GM19372 (cell line): ENCODE measurements at regions not wholly inside any gene's neighbourhood (a gene's known extent, or its start where the extent isn't known, plus 50 kb on each side); places are given as distances from the start of the nearest gene placed in this dataset.

Source experiments
- ATAC-seq: cut with Tn5 transposase; IDR thresholded peaks from one replicate; pipeline ENCODE4 v1.9.1; 2021; ENCODE audit warnings: mild to moderate bottlenecking, low read depth, moderate library complexity; ENCODE audit not compliant: unreplicated experiment

DNA sequence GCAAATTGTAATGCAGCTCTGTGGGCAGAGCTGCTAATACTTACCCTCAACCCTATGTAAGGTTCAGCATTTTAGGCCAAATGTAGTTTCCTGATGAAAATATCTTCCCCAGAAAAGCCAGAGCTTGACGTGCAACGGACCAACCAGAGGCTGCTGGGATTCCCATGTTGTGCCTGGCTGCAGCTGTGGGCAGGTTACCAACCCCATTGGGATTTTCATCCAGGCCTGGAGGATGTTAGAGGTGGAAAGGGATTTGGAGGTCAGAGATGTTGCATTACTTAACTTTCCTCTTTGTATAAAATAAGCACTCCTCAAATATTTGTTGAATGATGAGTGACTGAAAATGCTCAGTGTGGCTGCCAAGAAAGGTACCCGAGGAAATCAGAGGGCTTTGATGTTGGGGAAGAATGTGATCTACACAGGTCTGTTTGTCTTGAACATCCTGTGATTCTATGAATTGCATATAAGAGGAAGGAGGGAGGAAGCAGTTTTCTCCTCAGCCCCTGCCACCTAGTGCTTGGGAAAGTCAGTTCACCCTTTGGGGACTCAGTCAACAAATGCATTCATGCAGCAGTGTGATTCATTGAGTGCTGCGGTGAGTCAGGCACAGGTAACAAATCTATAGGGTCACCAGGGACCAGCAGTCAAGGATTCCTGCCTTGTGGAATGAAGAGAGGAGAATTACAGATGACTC is 487.2 kb downstream of the RPS24 start:
- ATAC-seq, result no peak

DNA sequence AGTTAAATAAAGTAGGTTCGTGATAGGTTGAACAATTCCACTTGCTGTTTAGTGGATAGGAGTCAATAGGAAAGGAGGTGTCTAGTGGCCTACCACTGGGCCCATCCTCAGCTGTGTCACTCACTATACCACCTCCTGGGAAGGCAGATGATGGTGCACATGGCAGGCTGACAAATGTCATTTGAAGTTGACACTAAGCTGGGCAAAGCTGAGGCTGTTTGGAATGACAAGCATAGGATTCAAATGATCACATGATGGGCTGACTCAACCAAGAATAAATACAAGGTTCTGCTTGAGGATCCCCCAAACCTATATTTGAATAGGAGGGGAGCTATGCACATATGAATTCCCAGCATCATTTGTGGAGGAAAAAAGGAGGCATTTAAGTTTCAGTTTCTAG is 489.8 kb downstream of the RPS24 start:
- ATAC-seq, result no peak

DNA sequence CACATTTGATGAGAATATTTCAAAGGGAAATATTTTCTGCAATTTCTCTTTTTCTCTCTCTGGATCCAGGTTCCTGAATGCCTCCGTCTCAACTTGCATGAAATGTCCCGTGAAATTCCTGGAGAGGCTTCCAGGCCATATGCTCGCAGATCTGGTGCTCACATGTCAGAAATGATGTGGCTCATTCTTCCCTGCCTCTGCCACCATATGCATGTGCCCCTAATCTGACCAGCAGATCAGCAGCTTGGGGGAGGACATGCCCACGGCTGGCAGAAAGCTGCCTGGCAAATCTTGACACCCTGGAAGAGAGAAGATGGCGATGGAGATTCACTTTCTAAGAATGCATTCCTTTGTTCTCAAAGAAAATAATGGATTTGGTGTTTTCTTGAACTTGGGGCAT is 490.7 kb downstream of the RPS24 start:
- ATAC-seq, result no peak

DNA sequence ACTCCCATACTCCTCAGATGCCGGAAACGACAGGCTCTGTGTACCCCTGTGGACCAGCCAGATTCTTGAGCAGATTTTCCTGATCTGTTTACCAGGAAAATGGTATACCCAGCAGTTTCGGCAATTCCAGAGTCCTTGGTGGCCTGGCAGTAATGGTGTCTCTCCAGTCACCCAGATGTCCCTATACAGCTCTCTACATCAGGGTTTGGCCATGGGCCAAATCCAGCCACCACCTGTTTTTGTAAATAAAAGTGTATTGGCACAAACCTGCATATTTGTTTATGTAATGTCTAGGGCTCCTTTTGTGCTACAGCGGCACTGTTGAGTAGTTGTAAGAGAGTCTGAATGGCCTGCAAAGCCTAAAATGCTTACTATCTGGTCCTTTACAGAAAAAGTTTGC is 491.3 kb downstream of the RPS24 start:
- no peak for ATAC-seq

DNA sequence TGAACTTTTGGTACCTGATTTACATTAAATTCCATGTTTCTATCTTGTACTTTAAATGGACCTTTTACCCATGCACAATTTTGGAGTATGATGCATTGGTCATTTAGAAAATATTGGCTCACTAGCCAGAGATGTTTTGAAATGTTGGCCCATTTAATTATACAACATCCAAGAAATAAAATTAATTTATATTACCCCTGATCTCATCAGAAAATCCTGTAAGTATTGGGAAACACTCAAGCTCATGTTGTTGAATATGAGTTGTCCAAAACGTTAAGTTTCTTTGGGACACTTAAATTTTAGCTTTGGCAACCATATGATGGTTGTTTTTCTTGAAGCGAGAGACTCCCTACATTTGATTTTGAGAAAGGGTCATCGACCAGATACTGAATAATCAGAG is 492.7 kb downstream of the RPS24 start:
- ATAC-seq, result no peak

DNA sequence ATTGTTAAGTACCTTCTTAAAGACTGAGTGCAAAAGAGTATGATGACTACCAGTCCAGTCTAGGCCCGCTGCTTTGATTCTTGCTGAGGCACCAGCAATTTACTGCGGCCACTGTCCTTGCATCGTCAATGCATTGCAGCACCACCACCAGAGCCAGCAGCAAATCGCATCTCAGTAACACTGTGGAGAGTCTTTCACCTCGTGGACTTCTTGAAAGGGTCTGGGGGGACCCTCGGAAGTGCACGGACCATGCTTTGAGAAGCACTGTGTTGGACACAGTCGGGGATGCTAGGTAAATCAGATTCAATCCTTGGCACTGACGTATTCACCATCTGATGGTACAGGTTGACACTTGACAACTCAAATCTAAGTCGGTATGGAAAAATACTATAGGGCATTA is 493.6 kb downstream of the RPS24 start:
- no peak for ATAC-seq

DNA sequence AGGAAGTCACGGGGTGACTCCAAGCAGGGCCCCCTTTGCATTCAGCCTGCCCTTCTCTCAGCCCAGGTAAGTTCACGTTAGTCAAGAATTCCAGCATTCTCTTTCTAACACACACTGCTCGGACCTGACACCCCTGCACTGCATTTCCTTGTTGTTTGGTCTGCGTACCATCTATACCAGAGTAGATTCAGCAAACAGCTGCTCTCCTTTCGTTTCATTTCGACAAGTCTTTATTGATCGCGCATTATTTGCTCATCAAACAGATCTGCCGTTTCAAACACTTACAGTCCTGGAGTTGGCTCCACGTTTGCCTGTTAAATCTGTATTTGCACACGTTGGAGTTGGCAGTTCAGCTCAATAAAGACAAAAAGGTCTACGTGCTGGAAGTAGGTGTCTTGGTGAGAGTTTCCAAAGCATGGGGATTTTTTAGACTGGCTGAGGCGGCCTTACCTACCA is 495.1 kb downstream of the RPS24 start:
- no peak for ATAC-seq

DNA sequence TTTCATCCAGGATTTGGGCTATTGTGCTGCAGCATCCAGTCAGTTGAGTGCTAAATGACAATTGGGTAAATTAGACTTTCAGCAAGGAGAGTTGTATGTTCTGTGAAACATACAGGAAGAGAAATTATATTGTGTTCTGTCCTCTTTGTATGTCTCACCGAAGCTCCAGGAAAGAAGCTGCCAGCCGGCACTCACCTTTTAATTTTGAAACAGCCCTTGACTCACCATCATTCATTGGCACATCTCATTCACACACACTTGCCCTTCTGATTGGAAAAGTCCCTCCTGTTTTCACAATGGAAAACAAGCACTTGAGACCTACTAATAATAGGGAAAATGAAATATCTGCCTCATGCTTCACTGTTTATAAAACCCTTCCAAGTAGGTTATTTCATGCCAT is 495.6 kb downstream of the RPS24 start:
- no peak for ATAC-seq

DNA sequence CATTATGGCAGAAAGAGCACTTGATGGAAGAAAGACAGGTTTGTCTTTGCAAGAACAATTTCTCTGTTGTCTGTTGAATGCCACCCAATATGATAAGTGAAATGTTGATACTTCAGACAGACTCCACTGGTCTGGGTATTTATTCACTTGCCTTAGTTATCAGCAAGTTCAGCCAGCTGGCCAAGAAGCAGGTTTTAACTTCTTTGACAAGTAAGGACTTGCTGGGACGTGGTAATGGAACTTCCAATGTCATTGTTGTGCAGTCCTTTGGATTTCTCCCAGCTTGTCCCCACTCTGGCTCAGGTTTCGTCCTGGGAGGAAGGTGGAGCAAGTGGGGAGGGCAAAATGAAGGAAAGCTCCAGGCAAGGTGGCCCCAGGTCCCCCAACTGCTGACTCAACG is 497.4 kb downstream of the RPS24 start:
- no peak for ATAC-seq

DNA sequence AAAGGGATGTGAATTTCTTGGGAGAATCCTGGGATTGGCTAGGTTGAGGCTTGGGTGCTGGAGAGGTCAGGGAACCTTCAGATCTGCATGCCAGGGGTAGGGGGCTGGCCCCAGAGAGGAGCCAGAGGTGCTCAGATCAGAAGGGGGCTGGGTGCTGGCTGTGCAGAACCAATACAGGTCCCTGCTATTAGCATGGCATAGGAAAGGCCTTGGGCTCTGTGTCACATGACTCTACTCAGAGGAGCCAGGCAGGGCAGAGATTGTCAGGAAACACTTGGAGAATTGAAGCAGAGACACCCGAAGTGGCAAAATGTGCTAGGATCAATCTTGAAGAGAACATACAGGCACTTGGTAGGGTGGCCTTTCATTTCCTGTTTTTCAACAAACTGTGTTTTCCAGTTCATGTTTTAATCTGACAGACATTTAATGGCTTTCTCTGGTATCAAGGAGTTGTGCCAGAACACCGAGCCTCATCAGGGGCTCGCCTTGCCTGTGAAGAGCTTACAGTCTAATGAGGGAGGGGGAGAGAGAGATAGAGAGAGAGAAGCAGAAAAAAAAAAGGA is 498.9 kb downstream of the RPS24 start:
- no peak for ATAC-seq

DNA sequence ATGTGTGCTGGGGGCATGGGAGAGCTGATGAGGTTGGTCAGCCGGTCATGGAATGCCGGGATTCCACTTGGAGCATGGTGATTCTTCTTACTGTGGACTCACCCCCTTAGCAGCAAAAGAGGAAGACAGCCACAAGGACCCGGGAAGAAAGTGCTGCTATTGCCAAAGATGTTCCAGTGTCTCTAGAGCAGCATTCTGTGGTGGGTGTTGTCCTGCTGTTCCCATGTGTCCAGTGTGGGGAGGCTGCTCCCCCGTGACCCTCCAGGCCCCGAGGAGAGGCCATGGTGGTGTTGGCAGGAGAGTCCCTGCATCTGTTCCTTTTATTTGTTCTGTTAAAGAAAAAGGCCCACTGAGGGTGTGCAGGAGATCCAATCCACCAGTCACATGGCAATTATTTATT is 499.4 kb downstream of the RPS24 start:
- ATAC-seq, result no peak

DNA sequence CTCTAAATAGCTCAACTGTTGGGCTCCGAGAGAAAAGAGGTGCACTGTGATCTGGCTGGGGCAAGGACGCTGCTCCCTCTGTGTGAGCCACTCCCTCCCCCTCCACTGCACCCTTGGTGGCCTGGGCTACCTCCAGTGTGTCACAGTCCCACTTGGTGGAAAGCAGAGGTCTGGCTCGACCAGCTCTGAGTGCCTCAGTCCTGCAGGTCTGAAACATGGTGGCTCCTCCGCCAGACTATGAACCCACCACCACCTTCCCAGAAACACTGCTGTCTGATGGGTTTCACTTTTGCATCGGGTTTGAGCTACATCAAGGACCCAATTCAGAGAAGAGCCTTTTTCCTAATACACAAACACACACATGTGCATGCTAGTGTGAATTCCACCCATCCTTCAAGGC is 500.1 kb downstream of the RPS24 start:
- no peak for ATAC-seq

DNA sequence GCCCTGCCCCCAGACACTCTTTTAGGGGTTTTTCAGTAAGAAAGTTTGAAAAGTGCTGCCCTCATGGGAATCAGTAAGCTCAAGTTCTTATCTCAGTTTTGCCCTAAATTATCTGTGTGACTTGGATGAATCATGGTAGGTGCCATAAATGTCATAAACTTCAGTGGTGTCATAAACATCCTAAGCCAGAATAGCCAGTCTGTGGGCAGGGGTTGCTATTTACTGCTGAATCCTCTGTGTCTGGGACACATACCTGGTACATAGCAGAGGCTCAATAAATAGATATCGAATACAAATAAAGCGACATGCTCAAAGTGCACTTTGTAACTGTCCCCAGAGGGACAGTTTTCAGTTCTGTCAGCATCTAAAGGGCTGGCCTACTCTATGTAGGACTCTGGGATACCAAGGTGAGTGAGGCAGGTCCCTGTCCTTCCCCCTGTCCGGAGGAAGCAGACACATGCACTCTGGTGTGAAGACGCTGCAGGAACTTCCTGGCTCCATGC is 502.1 kb downstream of the RPS24 start:
- no peak for ATAC-seq

DNA sequence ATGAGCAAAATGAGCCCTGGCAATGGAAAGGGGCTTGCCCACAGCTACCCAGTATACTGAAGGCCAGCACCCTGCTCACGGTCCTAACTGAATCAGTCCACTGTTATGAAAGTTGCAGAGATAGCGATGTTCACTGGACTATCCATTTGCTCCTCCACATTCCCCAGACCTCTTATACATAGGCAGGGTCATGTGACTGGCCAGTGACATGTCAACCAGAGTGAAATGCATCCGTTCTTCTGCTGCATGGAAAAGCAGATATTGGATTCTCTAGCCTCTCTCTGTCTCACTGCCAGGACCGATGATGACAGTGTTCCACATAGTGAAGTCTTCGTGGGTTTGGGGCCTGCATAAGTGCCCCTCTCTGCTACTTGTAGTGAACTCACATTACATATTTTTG is 503.4 kb downstream of the RPS24 start:
- no peak for ATAC-seq

DNA sequence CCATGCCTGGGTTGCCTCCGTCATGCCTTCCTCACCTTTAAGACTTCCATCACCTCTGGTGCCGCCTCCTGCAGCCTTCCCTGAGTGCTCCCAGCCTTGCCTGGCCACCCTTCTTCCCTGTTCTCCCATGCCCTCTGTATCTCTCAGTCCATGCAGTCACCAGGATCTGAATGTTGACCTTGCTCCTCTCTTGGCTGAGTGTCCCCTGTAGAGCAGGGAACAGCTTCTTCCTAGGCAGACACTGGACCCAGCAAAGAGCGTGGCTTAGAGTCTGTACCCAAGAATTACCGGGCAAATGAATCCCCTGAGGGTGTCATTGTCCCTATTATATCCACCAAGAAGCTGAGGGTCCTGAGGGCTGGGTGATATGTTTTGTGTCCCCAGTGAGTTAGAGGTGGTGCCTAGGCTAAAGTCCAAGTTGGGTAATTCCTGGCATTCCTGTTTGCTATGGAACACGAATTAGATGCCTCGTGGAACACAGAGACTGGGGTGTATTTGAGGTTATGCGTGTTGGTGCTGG is 505.6 kb downstream of the RPS24 start:
- no peak for ATAC-seq

DNA sequence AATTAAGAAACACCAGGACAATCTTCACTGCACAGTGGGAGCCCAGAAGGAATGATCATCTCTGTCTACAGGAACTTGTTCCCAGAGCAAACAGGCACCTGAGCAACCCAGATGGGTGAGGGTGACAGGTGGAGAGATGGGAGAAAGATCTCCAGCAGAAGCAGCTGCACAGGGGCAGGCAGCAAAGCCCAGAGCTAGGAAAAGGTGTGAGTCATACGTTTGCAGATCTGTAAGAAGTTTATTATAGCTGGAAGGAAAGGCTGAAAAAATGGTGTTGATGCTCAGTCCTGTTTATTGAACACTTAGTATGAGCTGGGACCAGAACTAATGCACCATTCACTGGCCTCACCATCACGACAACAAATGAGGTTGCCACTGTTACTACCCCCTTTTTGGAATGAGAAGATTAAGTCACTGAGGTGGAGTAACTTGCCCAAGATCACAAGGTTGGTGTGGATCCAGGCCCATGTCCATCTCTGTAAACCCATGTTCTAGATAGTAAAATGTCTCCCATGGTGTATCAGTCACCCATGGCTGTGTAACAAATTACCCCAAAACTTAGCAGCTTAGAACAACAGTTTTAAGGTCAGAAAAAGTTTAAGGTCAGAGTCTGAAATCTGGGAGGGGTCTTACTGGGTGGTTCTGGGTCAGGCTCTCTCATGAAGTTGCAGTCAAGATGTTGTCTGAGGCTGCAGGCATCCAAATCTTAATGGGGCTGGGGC is 506.9 kb downstream of the RPS24 start:
- no peak for ATAC-seq

DNA sequence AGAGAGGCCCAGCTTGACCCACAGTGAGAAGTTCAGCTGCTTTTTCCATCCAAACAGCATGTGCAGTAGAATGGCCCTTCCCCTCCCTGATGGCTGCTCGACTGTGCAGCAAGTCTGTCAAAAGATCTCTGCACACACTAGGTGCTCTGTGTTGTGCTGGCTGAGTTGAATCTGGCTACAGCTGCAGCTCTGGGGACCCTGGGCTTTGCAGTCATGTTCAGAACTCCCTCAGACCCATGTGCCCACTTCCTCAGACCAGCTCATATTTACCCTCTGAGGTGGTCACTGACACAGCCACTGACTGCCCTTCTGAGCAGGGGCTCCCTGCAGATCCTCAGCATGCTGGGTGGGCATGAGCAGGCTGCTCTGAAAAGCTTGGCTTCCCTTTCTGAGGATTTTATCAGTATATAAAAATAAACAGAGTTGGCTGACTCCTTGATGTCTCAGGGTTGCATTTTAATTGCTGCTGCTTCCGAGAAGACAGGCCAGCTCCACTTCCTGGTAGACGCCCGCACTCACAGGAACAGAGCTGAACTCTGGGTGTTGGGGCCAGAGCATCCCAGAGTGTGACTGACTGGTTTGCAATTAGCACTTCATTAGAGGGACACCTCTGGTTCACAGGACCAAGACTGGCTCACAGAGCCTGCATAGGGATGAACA is 507.9 kb downstream of the RPS24 start:
- no peak for ATAC-seq

DNA sequence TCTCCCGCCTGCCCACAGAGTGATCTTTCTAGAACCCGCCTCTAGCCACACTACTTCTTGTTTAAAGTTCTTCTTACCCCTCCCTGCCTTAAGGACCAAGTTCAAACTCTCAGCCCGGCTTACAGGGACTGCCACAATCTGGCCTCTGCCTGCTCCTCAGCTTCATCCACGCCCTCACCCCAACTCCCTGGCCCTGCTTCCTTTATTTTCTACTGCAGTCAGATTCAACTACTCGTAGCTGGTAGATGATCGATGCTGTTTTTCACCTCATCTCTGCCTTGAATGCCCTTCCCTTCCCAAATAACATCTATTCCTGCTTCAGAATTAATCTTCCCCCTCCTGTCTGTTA is 508.5 kb downstream of the RPS24 start:
- no peak for ATAC-seq

DNA sequence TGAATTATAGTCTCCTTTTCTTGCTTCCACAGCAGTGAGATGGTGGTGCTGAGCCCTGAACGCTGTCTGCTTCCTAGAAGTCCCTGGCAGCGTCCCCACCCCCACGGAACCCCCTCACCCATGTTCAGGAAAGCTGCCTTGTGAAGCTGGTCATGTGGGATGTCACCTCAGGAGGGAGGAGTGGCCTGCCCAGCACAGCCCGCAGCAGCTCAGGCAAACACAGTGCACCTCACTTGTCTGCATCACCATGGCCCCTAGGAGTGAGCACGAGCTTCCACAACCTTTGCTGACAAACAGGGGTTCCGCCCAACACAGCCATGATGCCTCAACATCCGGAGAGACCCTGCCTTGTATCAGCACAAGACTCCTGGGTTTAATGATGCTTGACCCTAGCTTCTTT is 508.9 kb downstream of the RPS24 start:
- no peak for ATAC-seq

DNA sequence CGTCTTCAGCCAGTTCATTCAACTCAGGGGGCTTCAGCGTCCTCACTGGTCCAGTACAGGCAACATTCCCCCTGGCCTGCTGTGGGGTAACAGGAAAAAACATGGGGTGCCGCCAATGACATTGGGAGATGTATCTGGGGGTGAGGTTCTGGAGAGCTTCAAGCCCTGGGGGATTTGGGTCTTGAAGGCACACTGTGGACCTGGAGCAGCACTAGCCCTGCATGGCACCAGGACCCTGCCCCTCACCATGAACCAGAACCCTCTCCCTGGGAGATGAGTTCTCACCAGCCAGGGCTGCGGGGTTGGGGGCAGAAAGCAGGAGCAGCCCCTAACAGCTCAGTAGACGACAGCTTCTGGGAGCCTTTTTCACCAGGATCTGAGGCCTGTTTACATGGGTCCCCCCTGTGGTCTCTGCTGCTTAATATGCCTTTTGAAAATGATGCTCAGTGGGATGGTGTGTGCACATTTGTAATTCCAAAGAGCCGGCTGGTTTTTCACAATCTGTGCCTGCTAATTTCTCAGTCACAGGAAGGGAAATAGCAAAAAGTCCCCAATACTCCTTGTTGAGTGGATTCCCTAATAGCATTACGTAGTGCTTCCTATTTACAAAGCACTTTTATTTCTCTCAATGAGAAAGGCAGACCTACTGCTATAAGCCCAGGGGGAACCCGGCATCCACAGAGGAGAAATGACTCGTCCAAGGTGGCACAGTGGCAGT is 509.5 kb downstream of the RPS24 start:
- ATAC-seq, result no peak
